PC-9 (cell line): ENCODE measurements at regions not wholly inside any gene's neighbourhood (a gene's known extent, or its start where the extent isn't known, plus 50 kb on each side); places are given as distances from the start of the nearest gene placed in this dataset.
"Not testable (repeated sequence)": the region's sequence is repeated elsewhere in the genome, so short reads cannot be mapped to it uniquely, and the experiment has no call there.

Source experiments
- BruUV-seq: library from RNA; stranded (reverse); fragments of 400-500 nt; replicated peaks from 2 replicates; lab custom pipeline; 2021; lab: Mats Ljungman, UMichigan
- CTCF ChIA-PET: fragments of 300-600 bp; sonication (Branson Sonifier 250); formaldehyde crosslinking; loops from one replicate; lab custom pipeline; 2022; ENCODE audit warnings: antibody characterized with exemption; lab: Charles Lee
- POLR2A ChIA-PET: fragments of 300-600 bp; sonication (Branson Sonifier 250); formaldehyde crosslinking; loops from one replicate; lab custom pipeline; 2022; ENCODE audit warnings: antibody characterized with exemption; ENCODE audit not compliant: unreplicated experiment; lab: Charles Lee
- DNase-seq, 2 experiments: peaks; one replicate each; pipeline versions ENCODE4 v3.0.0 to v3.0.0-alpha.2; 2015 to 2022; ENCODE audit warnings: mixed read lengths in 1 of 2
- H2AFZ ChIP-seq: fragments of 200-600 bp; sonication (generic); 2 replicates; pipeline ENCODE4 v1.8.1; 2017; ENCODE audit warnings: antibody characterized with exemption
- H3F3A ChIP-seq: fragments of 200-600 bp; sonication (generic); 2 replicates; pipeline ENCODE4 v1.8.1; 2017; ENCODE audit warnings: antibody characterized with exemption, mild to moderate bottlenecking, low read depth; ENCODE audit not compliant: insufficient read depth
- H3K27ac ChIP-seq: fragments of 200-600 bp; sonication (generic); 2 replicates; pipeline ENCODE4 v1.6.1; 2016; ENCODE audit warnings: mixed run types
- H3K27me3 ChIP-seq: fragments of 200-600 bp; sonication (generic); 2 replicates; pipeline ENCODE4 v1.6.1; 2016; ENCODE audit warnings: low read depth, mixed run types; ENCODE audit not compliant: insufficient read depth
- H3K36me3 ChIP-seq: fragments of 200-600 bp; sonication (generic); 2 replicates; pipeline ENCODE4 v1.6.1; 2016; ENCODE audit warnings: low read depth, mixed run types
- H3K4me1 ChIP-seq: fragments of 200-600 bp; sonication (generic); replicated peaks from 2 replicates; pipeline ENCODE4 v1.6.1; 2016; ENCODE audit warnings: mixed run types; ENCODE audit not compliant: insufficient read depth
- H3K4me2 ChIP-seq: fragments of 200-600 bp; sonication (generic); 2 replicates; pipeline ENCODE4 v1.6.1; 2017; ENCODE audit warnings: mixed run types
- H3K4me3 ChIP-seq: fragments of 200-600 bp; sonication (generic); 2 replicates; pipeline ENCODE4 v1.6.1; 2016; ENCODE audit warnings: mixed run types
- H3K79me2 ChIP-seq: fragments of 200-600 bp; sonication (generic); 2 replicates; pipeline ENCODE4 v1.6.1; 2017; ENCODE audit warnings: low read depth, mixed run types
- H3K9me2 ChIP-seq: fragments of 200-600 bp; sonication (generic); 2 replicates; pipeline ENCODE4 v1.8.1; 2017; ENCODE audit warnings: mild to moderate bottlenecking; ENCODE audit not compliant: insufficient read depth
- H3K9me3 ChIP-seq: fragments of 200-600 bp; sonication (generic); 2 replicates; pipeline ENCODE4 v1.8.1; 2016; ENCODE audit warnings: low read depth; ENCODE audit not compliant: insufficient read depth
- H4K20me1 ChIP-seq: fragments of 200-600 bp; sonication (generic); 2 replicates; pipeline ENCODE4 v1.8.1; 2017; ENCODE audit not compliant: insufficient read depth
- EZH2 ChIP-seq: fragments of 200-600 bp; sonication (generic); IDR thresholded peaks from 2 replicates; pipeline ENCODE4 v1.8.0; 2017; ENCODE audit warnings: antibody characterized with exemption, low read depth
- intact Hi-C: fragments of 100-400 bp; cut with micrococcal nuclease; formaldehyde crosslinking; loops from one replicate; pipeline ENCODE4 v1.10.0; 2022; ENCODE audit not compliant: unreplicated experiment
- TF ChIP-seq, protein P1 (sequence below): fragments of 200-600 bp; sonication (generic); conservative IDR thresholded peaks from 2 replicates; pipeline ENCODE4 v1.6.1; 2017; ENCODE audit warnings: mixed run types, antibody characterized with exemption, mild to moderate bottlenecking, moderate library complexity

DNA sequence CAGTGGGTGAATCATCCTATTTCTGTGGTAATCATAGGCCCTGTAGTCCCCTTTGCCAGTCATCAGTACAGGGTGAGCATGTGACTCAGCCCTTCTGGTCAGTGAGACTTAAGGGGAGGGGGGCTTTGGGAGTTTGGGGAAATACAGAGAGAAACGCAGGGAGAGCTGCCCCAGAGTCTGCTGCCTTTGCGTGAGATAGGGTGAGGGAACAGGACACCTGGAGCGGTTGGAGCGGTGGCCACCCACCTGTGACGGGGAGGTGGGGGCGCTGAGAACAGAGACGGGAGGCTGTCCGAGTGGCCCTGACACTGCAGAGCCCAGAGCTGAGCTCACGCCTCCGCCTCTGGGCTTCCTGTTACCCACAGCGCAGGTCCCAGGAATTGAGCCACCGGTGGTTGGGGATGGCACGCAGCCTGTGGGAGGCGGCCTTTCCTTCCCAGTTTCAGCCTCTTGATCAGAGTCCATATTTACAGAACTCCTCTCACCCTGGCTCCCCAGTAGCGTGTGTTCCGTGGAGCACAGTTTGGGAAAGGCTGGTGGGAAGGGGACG, 92.0 kb upstream of the ERCC6L2 start:
- no peak overlapping the region for H2AFZ ChIP-seq
- DNase-seq = no peak
- H3K36me3 ChIP-seq = no peaks in the 10 kb centered on the region
- no TSS peak for BruUV-seq
- H4K20me1 ChIP-seq = no peaks in the 10 kb centered on the region
- CTCF ChIA-PET = no interaction called here
- POLR2A ChIA-PET = no interaction called here
- H3K4me1 ChIP-seq = no peaks in the 10 kb centered on the region
- no peak overlapping the region for H3K4me3 ChIP-seq
- TF ChIP-seq, protein P1, sequence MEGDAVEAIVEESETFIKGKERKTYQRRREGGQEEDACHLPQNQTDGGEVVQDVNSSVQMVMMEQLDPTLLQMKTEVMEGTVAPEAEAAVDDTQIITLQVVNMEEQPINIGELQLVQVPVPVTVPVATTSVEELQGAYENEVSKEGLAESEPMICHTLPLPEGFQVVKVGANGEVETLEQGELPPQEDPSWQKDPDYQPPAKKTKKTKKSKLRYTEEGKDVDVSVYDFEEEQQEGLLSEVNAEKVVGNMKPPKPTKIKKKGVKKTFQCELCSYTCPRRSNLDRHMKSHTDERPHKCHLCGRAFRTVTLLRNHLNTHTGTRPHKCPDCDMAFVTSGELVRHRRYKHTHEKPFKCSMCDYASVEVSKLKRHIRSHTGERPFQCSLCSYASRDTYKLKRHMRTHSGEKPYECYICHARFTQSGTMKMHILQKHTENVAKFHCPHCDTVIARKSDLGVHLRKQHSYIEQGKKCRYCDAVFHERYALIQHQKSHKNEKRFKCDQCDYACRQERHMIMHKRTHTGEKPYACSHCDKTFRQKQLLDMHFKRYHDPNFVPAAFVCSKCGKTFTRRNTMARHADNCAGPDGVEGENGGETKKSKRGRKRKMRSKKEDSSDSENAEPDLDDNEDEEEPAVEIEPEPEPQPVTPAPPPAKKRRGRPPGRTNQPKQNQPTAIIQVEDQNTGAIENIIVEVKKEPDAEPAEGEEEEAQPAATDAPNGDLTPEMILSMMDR = no peak
- no peak for TF ChIP-seq EZH2
- H3F3A ChIP-seq = no peaks in the 10 kb centered on the region
- no peaks in the 10 kb centered on the region for H3K79me2 ChIP-seq
- H3K27ac ChIP-seq = no peak overlapping the region
- H3K9me3 ChIP-seq = no peaks in the 10 kb centered on the region
- intact Hi-C loops = no loop called here
- H3K27me3 ChIP-seq = 0 out of 2 replicates have a peak, but pooled peaks cover 6% of the 10 kb centered on the region
- no peak overlapping the region for H3K4me2 ChIP-seq
- H3K9me2 ChIP-seq = no peaks in the 10 kb centered on the region

DNA sequence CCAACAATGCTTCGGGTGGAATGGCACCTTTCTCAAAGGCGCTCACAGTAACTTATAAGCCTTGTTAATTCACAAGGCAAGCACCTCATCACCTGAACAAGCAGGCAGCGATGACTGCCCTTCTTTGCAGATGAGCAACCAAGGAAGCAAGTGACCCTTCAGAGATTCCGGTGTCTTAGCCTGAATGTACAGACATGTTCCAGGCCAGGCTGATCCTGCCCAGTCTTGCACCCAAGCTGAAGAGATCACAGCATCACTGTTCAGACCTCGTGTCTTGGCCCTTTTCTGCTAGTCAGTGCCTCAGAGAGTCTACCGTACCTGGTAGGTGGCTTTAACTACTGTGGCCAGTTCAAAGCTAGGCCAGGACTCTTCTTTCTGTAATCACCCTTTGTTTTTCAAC, 94.7 kb upstream of the ERCC6L2 start:
- H3F3A ChIP-seq = no peaks in the 10 kb centered on the region
- no TSS peak for BruUV-seq
- 0 out of 2 replicates have a peak, but pooled peaks cover 6% of the 10 kb centered on the region for H3K27me3 ChIP-seq
- no peaks in the 10 kb centered on the region for H3K9me3 ChIP-seq
- ChIA-PET CTCF (no interaction called here), POLR2A (no interaction called here)
- DNase-seq = no peak
- no peaks in the 10 kb centered on the region for H3K4me1 ChIP-seq
- H3K27ac ChIP-seq = no peak overlapping the region
- no peak overlapping the region for H3K4me2 ChIP-seq
- no peak overlapping the region for H3K4me3 ChIP-seq
- H3K79me2 ChIP-seq = no peaks in the 10 kb centered on the region
- H3K9me2 ChIP-seq = no peaks in the 10 kb centered on the region
- H2AFZ ChIP-seq = no peak overlapping the region
- intact Hi-C loops = no loop called here
- H3K36me3 ChIP-seq = no peaks in the 10 kb centered on the region
- no peak for TF ChIP-seq EZH2
- TF ChIP-seq, protein P1 = no peak
- H4K20me1 ChIP-seq = no peaks in the 10 kb centered on the region

DNA sequence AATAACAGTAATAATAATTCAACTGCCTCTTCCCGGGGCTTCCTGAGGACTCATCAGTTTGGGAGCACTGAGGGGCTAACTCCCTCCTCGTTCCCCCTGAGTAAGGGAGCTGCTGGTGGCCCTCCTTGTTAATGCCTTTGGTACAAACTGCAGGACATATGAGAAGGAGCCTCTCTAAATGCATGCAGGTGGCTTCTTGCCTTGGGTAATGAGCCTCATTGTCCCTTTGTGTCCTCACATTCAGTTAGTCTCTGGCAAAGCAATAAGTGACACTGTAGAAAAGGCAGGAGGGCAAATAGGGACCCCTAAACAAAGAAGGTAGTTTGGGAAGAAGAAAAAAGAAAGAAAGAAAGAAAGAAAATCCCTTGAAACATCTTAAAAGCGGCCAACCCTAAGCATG, 95.4 kb upstream of the ERCC6L2 start:
- Histone ChIP-seq H3F3A (no peaks in the 10 kb centered on the region), H3K4me3 (no peak overlapping the region), H4K20me1 (no peaks in the 10 kb centered on the region), H3K4me1 (no peaks in the 10 kb centered on the region), H3K79me2 (no peaks in the 10 kb centered on the region), H3K4me2 (no peak overlapping the region), H3K36me3 (no peaks in the 10 kb centered on the region), H3K27ac (no peak overlapping the region), H2AFZ (no peak overlapping the region), H3K9me2 (no peaks in the 10 kb centered on the region), H3K27me3 (peaks cover 11% of the 10 kb centered on the region; the same call in 1 of the 2 replicates), H3K9me3 (no peaks in the 10 kb centered on the region)
- intact Hi-C loops = no loop called here
- TF ChIP-seq, protein P1 = no peak
- no peak for TF ChIP-seq EZH2
- CTCF ChIA-PET = no interaction called here
- BruUV-seq = no TSS peak
- no peak for DNase-seq
- POLR2A ChIA-PET = no interaction called here

DNA sequence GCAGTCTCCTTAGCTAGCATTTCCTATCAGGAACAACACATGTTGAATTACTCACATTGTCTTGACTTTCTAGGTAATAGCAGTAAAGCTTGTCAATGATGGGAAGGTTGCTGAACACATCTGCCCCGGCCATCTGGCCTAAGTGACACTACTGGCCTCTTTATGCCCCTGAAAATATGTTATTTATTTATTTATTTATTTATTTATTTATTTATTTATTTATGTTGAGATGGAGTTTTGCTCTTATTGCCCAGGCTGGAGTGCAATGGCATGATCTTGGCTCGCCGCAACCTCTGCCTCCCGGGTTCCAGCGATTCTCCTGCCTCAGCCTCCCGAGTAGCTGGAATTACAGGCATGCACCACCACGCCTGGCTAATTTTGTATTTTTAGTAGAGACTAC, 95.9 kb upstream of the ERCC6L2 start:
- intact Hi-C loops, H3K79me2 ChIP-seq, H3F3A ChIP-seq, H2AFZ ChIP-seq, H3K27ac ChIP-seq, H3K36me3 ChIP-seq, H4K20me1 ChIP-seq, H3K4me3 ChIP-seq, POLR2A ChIA-PET, H3K4me1 ChIP-seq, DNase-seq, BruUV-seq, H3K4me2 ChIP-seq, H3K9me3 ChIP-seq, CTCF ChIA-PET, H3K9me2 ChIP-seq: not testable (repeated sequence)
- peaks cover 14% of the 10 kb centered on the region; the same call in 1 of the 2 replicates for H3K27me3 ChIP-seq
